ENCODE measurements at regions not wholly inside any gene's neighbourhood (a gene's known extent, or its start where the extent isn't known, plus 50 kb on each side); places are given as distances from the start of the nearest gene placed in this dataset.

GRCh38 chr11:103688924-103689323 is 347.5 kb upstream of the DDI1 start:
- 79% methylated on average over 3 of the region's 3 CpGs for WGBS
- H3K4me1 ChIP-seq (ENCODE audit: control insufficient read depth in 4 of 4, insufficient read depth in 4 of 4, low read length in 3 of 4): no peaks in the 10 kb centered on the region
- no peaks in the 10 kb centered on the region for H3K27me3 ChIP-seq (ENCODE audit: control insufficient read depth in 4 of 4, insufficient read depth in 4 of 4, low read length in 3 of 4)
- no peak for DNase-seq (ENCODE audit: low spot score)
- no peak for TF ChIP-seq MAX (IDR thresholded peaks at IDR 0.05)
- TF ChIP-seq RAD21 (IDR thresholded peaks at IDR 0.05): no peak
- no peak for TF ChIP-seq RXRA (IDR thresholded peaks at IDR 0.05)
- TF ChIP-seq GABPA (IDR thresholded peaks at IDR 0.05 in 1 of 2, conservative IDR thresholded peaks at IDR 0.05 in 1 of 2): no peak
- no peak for TF ChIP-seq TAF1 (conservative IDR thresholded peaks at IDR 0.05)
- TF ChIP-seq EGR1 (IDR thresholded peaks at IDR 0.05; ENCODE audit: low read depth in 2 of 2): no peak
- TF ChIP-seq, protein P1, sequence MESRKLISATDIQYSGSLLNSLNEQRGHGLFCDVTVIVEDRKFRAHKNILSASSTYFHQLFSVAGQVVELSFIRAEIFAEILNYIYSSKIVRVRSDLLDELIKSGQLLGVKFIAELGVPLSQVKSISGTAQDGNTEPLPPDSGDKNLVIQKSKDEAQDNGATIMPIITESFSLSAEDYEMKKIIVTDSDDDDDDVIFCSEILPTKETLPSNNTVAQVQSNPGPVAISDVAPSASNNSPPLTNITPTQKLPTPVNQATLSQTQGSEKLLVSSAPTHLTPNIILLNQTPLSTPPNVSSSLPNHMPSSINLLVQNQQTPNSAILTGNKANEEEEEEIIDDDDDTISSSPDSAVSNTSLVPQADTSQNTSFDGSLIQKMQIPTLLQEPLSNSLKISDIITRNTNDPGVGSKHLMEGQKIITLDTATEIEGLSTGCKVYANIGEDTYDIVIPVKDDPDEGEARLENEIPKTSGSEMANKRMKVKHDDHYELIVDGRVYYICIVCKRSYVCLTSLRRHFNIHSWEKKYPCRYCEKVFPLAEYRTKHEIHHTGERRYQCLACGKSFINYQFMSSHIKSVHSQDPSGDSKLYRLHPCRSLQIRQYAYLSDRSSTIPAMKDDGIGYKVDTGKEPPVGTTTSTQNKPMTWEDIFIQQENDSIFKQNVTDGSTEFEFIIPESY (IDR thresholded peaks at IDR 0.05): no peak
- no peak for TF ChIP-seq FOXA2 (IDR thresholded peaks at IDR 0.05)
- no peak for TF ChIP-seq YY1 (IDR thresholded peaks at IDR 0.05)
- no peak for TF ChIP-seq HNF4G (IDR thresholded peaks at IDR 0.05)
- no peak for TF ChIP-seq FOXA1 (IDR thresholded peaks at IDR 0.05)
- no peak for TF ChIP-seq JUND (IDR thresholded peaks at IDR 0.05)
- TF ChIP-seq, protein P2, sequence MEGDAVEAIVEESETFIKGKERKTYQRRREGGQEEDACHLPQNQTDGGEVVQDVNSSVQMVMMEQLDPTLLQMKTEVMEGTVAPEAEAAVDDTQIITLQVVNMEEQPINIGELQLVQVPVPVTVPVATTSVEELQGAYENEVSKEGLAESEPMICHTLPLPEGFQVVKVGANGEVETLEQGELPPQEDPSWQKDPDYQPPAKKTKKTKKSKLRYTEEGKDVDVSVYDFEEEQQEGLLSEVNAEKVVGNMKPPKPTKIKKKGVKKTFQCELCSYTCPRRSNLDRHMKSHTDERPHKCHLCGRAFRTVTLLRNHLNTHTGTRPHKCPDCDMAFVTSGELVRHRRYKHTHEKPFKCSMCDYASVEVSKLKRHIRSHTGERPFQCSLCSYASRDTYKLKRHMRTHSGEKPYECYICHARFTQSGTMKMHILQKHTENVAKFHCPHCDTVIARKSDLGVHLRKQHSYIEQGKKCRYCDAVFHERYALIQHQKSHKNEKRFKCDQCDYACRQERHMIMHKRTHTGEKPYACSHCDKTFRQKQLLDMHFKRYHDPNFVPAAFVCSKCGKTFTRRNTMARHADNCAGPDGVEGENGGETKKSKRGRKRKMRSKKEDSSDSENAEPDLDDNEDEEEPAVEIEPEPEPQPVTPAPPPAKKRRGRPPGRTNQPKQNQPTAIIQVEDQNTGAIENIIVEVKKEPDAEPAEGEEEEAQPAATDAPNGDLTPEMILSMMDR (IDR thresholded peaks at IDR 0.05; ENCODE audit: low read depth, low read length, missing input control): no peak
- no peak for TF ChIP-seq NR2F2 (IDR thresholded peaks at IDR 0.05)
- no peak for TF ChIP-seq REST (IDR thresholded peaks at IDR 0.05)
- no peak overlapping the region for H3K27ac ChIP-seq (ENCODE audit: low read depth in 1 of 2, low read length in 2 of 2)
- H3K36me3 ChIP-seq (ENCODE audit: control insufficient read depth in 4 of 4, insufficient read depth in 3 of 4, low read depth in 1 of 4, low read length in 3 of 4): no peaks in the 10 kb centered on the region
- H3K9me3 ChIP-seq (ENCODE audit: control insufficient read depth in 4 of 4, low read length in 3 of 4): no peaks in the 10 kb centered on the region
- H3K4me3 ChIP-seq (ENCODE audit: low read depth in 1 of 3, low read length in 3 of 3): no peak overlapping the region
- no peak overlapping the region for H3K9ac ChIP-seq (ENCODE audit: low read depth in 1 of 2, low read length in 2 of 2)

GRCh38 chr11:103690356-103690755 is 346.1 kb upstream of the DDI1 start:
- 76% methylated on average over 1 of the region's 1 CpG for WGBS

More at GRCh38 chr11:103690356-103690755, 346.1 kb upstream of the DDI1 start:
- no peak overlapping the region for H3K4me3 ChIP-seq (ENCODE audit: low read depth in 1 of 3, low read length in 3 of 3)
- no peak for DNase-seq (ENCODE audit: low spot score)
- H3K9ac ChIP-seq (ENCODE audit: low read depth in 1 of 2, low read length in 2 of 2): no peak overlapping the region
- no peaks in the 10 kb centered on the region for H3K4me1 ChIP-seq (ENCODE audit: control insufficient read depth in 4 of 4, insufficient read depth in 4 of 4, low read length in 3 of 4)
- no peaks in the 10 kb centered on the region for H3K27me3 ChIP-seq (ENCODE audit: control insufficient read depth in 4 of 4, insufficient read depth in 4 of 4, low read length in 3 of 4)
- H3K27ac ChIP-seq (ENCODE audit: low read depth in 1 of 2, low read length in 2 of 2): no peak overlapping the region
- no peaks in the 10 kb centered on the region for H3K9me3 ChIP-seq (ENCODE audit: control insufficient read depth in 4 of 4, low read length in 3 of 4)
- TF ChIP-seq FOXA2 (IDR thresholded peaks at IDR 0.05) (no peak), EGR1 (IDR thresholded peaks at IDR 0.05; ENCODE audit: low read depth in 2 of 2) (no peak), HNF4A (conservative IDR thresholded peaks at IDR 0.05) (no peak)
- no peaks in the 10 kb centered on the region for H3K36me3 ChIP-seq (ENCODE audit: control insufficient read depth in 4 of 4, insufficient read depth in 3 of 4, low read depth in 1 of 4, low read length in 3 of 4)

Data from liver (tissue), 8 donors.